ENCODE measurements at regions not wholly inside any gene's neighbourhood (a gene's known extent, or its start where the extent isn't known, plus 50 kb on each side); places are given as distances from the start of the nearest gene placed in this dataset.
A peak's percentile ranks its signal among the peaks of the same experiment; 100 is the strongest.
"Not testable (repeated sequence)": the region's sequence is repeated elsewhere in the genome, so short reads cannot be mapped to it uniquely, and the experiment has no call there.

DNA sequence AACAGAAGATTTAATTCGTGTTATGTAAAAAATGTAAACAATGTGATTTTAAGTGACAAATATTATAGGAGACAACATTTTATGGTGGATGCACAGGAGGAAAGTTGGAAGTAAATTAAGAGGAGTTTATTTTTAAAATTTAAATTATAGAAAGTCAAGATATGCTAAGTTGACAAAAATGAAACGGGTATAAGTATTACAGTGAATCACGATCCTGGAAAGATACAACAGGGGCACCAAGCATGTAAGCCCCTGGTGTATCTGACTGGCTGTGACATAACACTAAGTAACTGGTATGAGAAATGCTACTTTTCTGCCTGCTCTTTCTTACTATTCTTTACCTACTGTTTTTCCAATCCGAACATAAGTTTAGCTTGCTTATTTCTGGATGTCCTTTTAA is 419.8 kb upstream of the CHD1 start:
- no peaks in the 10 kb centered on the region for H3K79me2 ChIP-seq (ENCODE audit: insufficient read depth)
- H3K4me1 ChIP-seq (ENCODE audit: control insufficient read depth in 1 of 2, insufficient read depth in 2 of 2, low read depth in 1 of 2, low read length in 1 of 2): no peaks in the 10 kb centered on the region
- no peaks in the 10 kb centered on the region for H3K36me3 ChIP-seq (replicated peaks in 1 of 2; ENCODE audit: control insufficient read depth in 1 of 2, insufficient read depth in 2 of 2, low read length in 1 of 2)
- no peak overlapping the region for H3K27ac ChIP-seq (ENCODE audit: low read depth in 2 of 2, low read length in 1 of 2)
- TF ChIP-seq NRF1 (IDR thresholded peaks at IDR 0.05; ENCODE audit: low read depth, low read length) (no peak), NFIC (IDR thresholded peaks at IDR 0.05; ENCODE audit: borderline replicate concordance) (no peak), TAF1 (IDR thresholded peaks at IDR 0.05; ENCODE audit: borderline replicate concordance, low read depth, low read length) (no peak), RXRA (IDR thresholded peaks at IDR 0.05; ENCODE audit: borderline replicate concordance, low read depth) (no peak), GABPA (IDR thresholded peaks at IDR 0.05; ENCODE audit: low read depth) (no peak), RCOR1 (IDR thresholded peaks at IDR 0.05; ENCODE audit: low read length) (no peak), MXI1 (IDR thresholded peaks at IDR 0.05; ENCODE audit: low read depth, low read length) (no peak), FOSL2 (IDR thresholded peaks at IDR 0.05; ENCODE audit: borderline replicate concordance, low read depth) (no peak), GATA2 (CRISPR knock-in tag; IDR thresholded peaks at IDR 0.05) (no peak), SMC3 (IDR thresholded peaks at IDR 0.05; ENCODE audit: low read depth, low read length) (no peak)
- TF ChIP-seq, protein P1, sequence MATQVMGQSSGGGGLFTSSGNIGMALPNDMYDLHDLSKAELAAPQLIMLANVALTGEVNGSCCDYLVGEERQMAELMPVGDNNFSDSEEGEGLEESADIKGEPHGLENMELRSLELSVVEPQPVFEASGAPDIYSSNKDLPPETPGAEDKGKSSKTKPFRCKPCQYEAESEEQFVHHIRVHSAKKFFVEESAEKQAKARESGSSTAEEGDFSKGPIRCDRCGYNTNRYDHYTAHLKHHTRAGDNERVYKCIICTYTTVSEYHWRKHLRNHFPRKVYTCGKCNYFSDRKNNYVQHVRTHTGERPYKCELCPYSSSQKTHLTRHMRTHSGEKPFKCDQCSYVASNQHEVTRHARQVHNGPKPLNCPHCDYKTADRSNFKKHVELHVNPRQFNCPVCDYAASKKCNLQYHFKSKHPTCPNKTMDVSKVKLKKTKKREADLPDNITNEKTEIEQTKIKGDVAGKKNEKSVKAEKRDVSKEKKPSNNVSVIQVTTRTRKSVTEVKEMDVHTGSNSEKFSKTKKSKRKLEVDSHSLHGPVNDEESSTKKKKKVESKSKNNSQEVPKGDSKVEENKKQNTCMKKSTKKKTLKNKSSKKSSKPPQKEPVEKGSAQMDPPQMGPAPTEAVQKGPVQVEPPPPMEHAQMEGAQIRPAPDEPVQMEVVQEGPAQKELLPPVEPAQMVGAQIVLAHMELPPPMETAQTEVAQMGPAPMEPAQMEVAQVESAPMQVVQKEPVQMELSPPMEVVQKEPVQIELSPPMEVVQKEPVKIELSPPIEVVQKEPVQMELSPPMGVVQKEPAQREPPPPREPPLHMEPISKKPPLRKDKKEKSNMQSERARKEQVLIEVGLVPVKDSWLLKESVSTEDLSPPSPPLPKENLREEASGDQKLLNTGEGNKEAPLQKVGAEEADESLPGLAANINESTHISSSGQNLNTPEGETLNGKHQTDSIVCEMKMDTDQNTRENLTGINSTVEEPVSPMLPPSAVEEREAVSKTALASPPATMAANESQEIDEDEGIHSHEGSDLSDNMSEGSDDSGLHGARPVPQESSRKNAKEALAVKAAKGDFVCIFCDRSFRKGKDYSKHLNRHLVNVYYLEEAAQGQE (IDR thresholded peaks at IDR 0.05; ENCODE audit: low read depth, low read length): no peak
- H3K9me3 ChIP-seq: no peaks in the 10 kb centered on the region; the same call in 1 of the 2 replicates
- 13% methylated on average over 4 of the region's 4 CpGs for WGBS (ENCODE audit: low lambda C conversion rate)
- DNase-seq: no peak
- H3K27me3 ChIP-seq (ENCODE audit: insufficient read depth): no peaks in the 10 kb centered on the region
- H3K9me2 ChIP-seq: no peaks in the 10 kb centered on the region
- H3K4me3 ChIP-seq (ENCODE audit: low read depth in 2 of 2, low read length in 1 of 2): peak overlapping the region in 1 of 2 experiments; percentile 26; a peak in 2 of 4 replicates
- no peaks in the 10 kb centered on the region for H4K20me1 ChIP-seq (ENCODE audit: insufficient read depth)
- H3K9ac ChIP-seq: no peak overlapping the region
- H3F3A ChIP-seq (replicated peaks; ENCODE audit: insufficient read depth): no peaks in the 10 kb centered on the region
- H2AFZ ChIP-seq (ENCODE audit: low read depth): 0 out of 2 replicates have a peak overlapping the region, but pooled peaks have one; percentile 52
- ChIA-PET POLR2A (no interaction called here), CTCF (no interaction called here)
- peak overlapping the region; percentile 55 for H3K4me2 ChIP-seq

DNA sequence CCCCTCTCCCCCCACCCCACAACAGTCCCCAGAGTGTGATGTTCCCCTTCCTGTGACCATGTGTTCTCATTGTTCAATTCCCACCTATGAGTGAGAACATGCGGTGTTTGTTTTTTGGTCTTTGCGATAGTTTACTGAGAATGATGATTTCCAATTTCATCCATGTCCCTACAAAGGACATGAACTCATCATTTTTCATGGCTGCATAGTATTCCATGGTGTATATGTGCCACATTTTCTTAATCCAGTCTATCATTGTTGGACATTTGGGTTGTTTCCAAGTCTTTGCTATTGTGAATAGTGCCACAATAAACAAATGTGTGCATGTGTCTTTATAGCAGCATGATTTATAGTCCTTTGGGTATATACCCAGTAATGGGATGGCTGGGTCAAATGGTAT is 411.0 kb upstream of the CHD1 start:
- 50% methylated on average over 2 of the region's 2 CpGs for WGBS (ENCODE audit: low lambda C conversion rate)
- H3K4me2 ChIP-seq; H3K4me1 ChIP-seq (ENCODE audit: control insufficient read depth in 1 of 2, insufficient read depth in 2 of 2, low read depth in 1 of 2, low read length in 1 of 2); DNase-seq; H3K36me3 ChIP-seq (replicated peaks in 1 of 2; ENCODE audit: control insufficient read depth in 1 of 2, insufficient read depth in 2 of 2, low read length in 1 of 2); H3K4me3 ChIP-seq (ENCODE audit: low read depth in 2 of 2, low read length in 1 of 2); H3K9ac ChIP-seq; H3K79me2 ChIP-seq (ENCODE audit: insufficient read depth); H3K27me3 ChIP-seq (ENCODE audit: insufficient read depth); H3K9me2 ChIP-seq; H3K27ac ChIP-seq (ENCODE audit: low read depth in 2 of 2, low read length in 1 of 2); H3K9me3 ChIP-seq; CTCF ChIA-PET; H3F3A ChIP-seq (replicated peaks; ENCODE audit: insufficient read depth); POLR2A ChIA-PET; H2AFZ ChIP-seq (ENCODE audit: low read depth); H4K20me1 ChIP-seq (ENCODE audit: insufficient read depth): not testable (repeated sequence)

Measured in SK-N-SH (cell line).